Testis (tissue), 2 donors: ENCODE measurements at regions not wholly inside any gene's neighbourhood (a gene's known extent, or its start where the extent isn't known, plus 50 kb on each side); places are given as distances from the start of the nearest gene placed in this dataset.
"Not testable (repeated sequence)": the region's sequence is repeated elsewhere in the genome, so short reads cannot be mapped to it uniquely, and the experiment has no call there.

Source experiments
- DNase-seq: peaks from one replicate; pipeline ENCODE4 v3.0.0-alpha.2; 2019
- H3K27ac ChIP-seq, 2 donors: fragments of 200-600 bp; sonication (generic); one replicate each; pipeline ENCODE4 v1.5.1; 2019
- H3K27me3 ChIP-seq: fragments of 200-600 bp; sonication (generic); one replicate; pipeline ENCODE4 v1.5.1; 2019
- H3K36me3 ChIP-seq: fragments of 200-600 bp; sonication (generic); one replicate; pipeline ENCODE4 v1.5.1; 2017; ENCODE audit warnings: low read depth; ENCODE audit errors: missing control alignments
- H3K4me1 ChIP-seq: fragments of 200-600 bp; sonication (generic); one replicate; pipeline ENCODE4 v1.5.1; 2019
- H3K4me3 ChIP-seq, 2 donors: fragments of 200-600 bp; sonication (generic); one replicate each; pipeline ENCODE4 v1.5.1; 2017 to 2019
- H3K9me3 ChIP-seq: fragments of 200-600 bp; sonication (generic); one replicate; pipeline ENCODE4 v1.5.1; 2017
- CTCF ChIP-seq, 3 experiments: fragments of 450-650 bp in 2 of 3; fragments of 200-600 bp in 1 of 3; sonication (generic) in 1 of 3; IDR thresholded peaks; one replicate each; pipeline ENCODE4 v1.5.1; 2016 to 2019; ENCODE audit warnings: antibody characterized with exemption in 3 of 3, mild to moderate bottlenecking in 2 of 3, moderate library complexity in 1 of 3
- POLR2A ChIP-seq: fragments of 450-650 bp; IDR thresholded peaks from one replicate; pipeline ENCODE4 v1.6.1; 2017; ENCODE audit warnings: antibody characterized with exemption, mild to moderate bottlenecking, moderate library complexity
- WGBS, 2 donors: methylation state at CpG; one replicate each; pipeline ENCODE4 v1.1.5; 2018; 5-methylcytosine and 5-hydroxymethylcytosine counted together
- intact Hi-C: fragments of 100-400 bp; cut with DNase I; formaldehyde crosslinking; loops from one replicate; pipeline ENCODE4 v1.15.1; 2023; ENCODE audit warnings: low total_unique reads

- H3K4me3 ChIP-seq, intact Hi-C loops: not testable (repeated sequence)
- WGBS, 2 donors = 96 to 100% methylated on average over 6 to 7 of the region's 7 CpGs
Observed at GRCh38 chr2:130266836-130267235, 68.6 kb upstream of the TUBA3E start.

GRCh38 chr2:130265570-130266247 is 67.5 kb upstream of the TUBA3E start:
- 84% methylated on average over 8 of the region's 12 CpGs; no CpG with 5 or more reads in 1 of the 2 donors for WGBS, 2 donors
- H3K4me1 ChIP-seq, H3K27ac ChIP-seq, intact Hi-C loops, H3K9me3 ChIP-seq, H3K4me3 ChIP-seq, H3K27me3 ChIP-seq, H3K36me3 ChIP-seq, DNase-seq: not testable (repeated sequence)

More at GRCh38 chr2:130266836-130267235, 68.6 kb upstream of the TUBA3E start:
- not testable (repeated sequence) for H3K27ac ChIP-seq, H3K4me1 ChIP-seq, H3K27me3 ChIP-seq, H3K9me3 ChIP-seq, DNase-seq, H3K36me3 ChIP-seq

GRCh38 chr2:130264901-130265320 is 66.7 kb upstream of the TUBA3E start:
- H3K27ac ChIP-seq, H3K9me3 ChIP-seq, DNase-seq, H3K4me3 ChIP-seq, H3K36me3 ChIP-seq, H3K4me1 ChIP-seq, H3K27me3 ChIP-seq, intact Hi-C loops: not testable (repeated sequence)
- WGBS, 2 donors = 89 to 92% methylated on average over 7 to 9 of the region's 9 CpGs

GRCh38 chr2:130264501-130264900 is 66.3 kb upstream of the TUBA3E start:
- TF ChIP-seq CTCF (IDR thresholded peaks at IDR 0.05) = no peak
- TF ChIP-seq POLR2A = no peak
- Histone ChIP-seq H3K27me3 (no peaks in the 10 kb centered on the region), H3K27ac (no peak overlapping the region), H3K4me3 (no peak overlapping the region), H3K9me3 (no peaks in the 10 kb centered on the region), H3K4me1 (no peaks in the 10 kb centered on the region), H3K36me3 (no peaks in the 10 kb centered on the region)
- intact Hi-C loops = no loop called here
- no peak for DNase-seq
- 81 to 90% methylated on average over 5 of the region's 5 CpGs for WGBS, 2 donors

- no peaks in the 10 kb centered on the region for H3K4me1 ChIP-seq
- no peaks in the 10 kb centered on the region for H3K27me3 ChIP-seq
- no peak for DNase-seq
- intact Hi-C loops = no loop called here
- TF ChIP-seq CTCF (IDR thresholded peaks at IDR 0.05) (no peak), POLR2A (no peak)
- WGBS, 2 donors = 92% methylated on average over 7 of the region's 7 CpGs; no CpG with 5 or more reads in 1 of the 2 donors
- no peak overlapping the region for H3K4me3 ChIP-seq
- no peak overlapping the region for H3K27ac ChIP-seq
- no peaks in the 10 kb centered on the region for H3K36me3 ChIP-seq
- H3K9me3 ChIP-seq = no peaks in the 10 kb centered on the region
Observed at GRCh38 chr2:130264046-130264445, 65.8 kb upstream of the TUBA3E start.

- 59 to 79% methylated on average over 6 to 7 of the region's 7 CpGs for WGBS, 2 donors
Observed at GRCh38 chr2:130263606-130264005, 65.4 kb upstream of the TUBA3E start.

More at GRCh38 chr2:130263606-130264005, 65.4 kb upstream of the TUBA3E start:
- no peak overlapping the region for H3K27ac ChIP-seq
- TF ChIP-seq POLR2A (no peak), CTCF (IDR thresholded peaks at IDR 0.05) (no peak)
- H3K27me3 ChIP-seq = no peaks in the 10 kb centered on the region
- H3K9me3 ChIP-seq = no peaks in the 10 kb centered on the region
- intact Hi-C loops = no loop called here
- H3K4me3 ChIP-seq = no peak overlapping the region
- no peaks in the 10 kb centered on the region for H3K36me3 ChIP-seq
- no peak for DNase-seq
- H3K4me1 ChIP-seq = no peaks in the 10 kb centered on the region
